ENCODE measurements at regions not wholly inside any gene's neighbourhood (a gene's known extent, or its start where the extent isn't known, plus 50 kb on each side); places are given as distances from the start of the nearest gene placed in this dataset.

DNA sequence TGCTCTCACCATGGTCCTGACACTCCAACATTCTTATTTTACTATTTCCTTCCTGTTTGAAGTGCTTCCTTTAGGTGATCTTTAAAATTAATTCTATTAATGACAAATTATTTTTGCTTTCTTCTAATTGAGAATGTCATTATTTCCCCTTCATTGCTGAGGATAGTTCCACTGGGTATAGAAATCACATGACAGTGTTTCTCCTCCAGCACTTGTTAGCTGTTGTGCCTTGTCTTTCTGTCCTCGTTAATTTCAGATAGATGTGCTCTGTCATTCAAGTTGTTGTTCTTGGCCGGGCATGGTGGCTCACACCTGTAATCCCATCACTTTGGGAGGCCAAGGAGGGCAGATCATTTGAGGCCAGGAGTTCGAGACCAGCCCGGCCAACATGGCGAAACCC is 321.0 kb upstream of the RAB6C start:
- FAIRE-seq: no peak
- DNase-seq (ENCODE audit: low spot score): no peak

DNA sequence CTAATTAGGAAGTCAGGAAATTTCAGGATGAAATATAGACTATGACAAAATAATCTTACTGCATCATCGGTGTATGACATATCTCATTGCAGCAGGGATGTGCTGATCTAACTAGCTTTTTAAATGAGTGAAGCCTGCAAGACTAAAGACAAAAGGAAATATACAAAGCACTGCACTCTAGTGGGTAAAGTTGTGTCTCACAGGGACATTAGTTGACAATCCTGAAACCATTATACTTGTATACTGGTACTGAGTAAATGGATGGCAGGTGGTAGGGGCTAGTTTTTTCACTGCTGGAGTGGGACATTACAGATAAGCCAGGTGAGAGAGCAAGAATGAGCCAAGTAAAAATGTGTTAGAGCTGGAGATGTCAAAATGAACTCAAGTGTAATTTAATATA is 317.5 kb upstream of the RAB6C start:
- DNase-seq (ENCODE audit: low spot score) (no peak), FAIRE-seq (no peak)

DNA sequence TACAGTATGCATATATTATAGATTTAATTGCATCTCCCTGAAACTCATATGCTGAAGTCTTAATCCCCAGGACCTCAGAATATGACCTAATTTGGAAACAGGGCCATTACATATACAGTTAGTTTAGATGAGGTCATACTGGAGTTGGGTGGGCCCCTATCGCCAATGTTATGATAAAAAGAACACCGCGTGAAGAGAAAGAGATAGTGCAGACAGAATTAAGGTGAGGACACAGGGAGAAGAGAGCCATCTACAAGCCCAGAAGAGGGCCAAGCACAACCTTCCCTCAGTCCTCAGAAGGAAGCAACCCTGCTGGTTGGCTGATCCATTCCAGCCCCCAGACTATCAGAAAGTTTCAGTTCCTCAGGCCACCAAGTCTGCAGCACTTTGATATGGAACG is 311.9 kb upstream of the RAB6C start:
- FAIRE-seq (no peak), DNase-seq (ENCODE audit: low spot score) (no peak)

DNA sequence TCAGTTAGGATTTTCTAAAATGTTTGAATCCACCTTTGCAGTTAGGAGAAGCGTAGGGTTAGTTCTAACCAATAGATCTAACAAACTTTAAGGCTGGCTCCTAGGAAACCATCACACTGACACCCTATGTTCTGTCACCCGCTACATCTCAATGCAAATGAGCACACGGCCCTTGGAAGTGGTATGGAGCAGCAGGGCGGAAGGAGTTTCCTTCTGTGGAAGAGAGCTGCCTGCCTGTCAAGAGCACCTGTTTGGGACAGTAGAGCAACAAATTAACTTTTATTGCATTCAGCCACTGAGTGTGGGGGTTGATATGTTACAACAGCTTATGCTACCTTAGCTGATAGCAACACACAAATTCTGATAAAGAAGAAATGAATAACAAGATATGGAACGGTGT is 306.9 kb upstream of the RAB6C start:
- no peak for FAIRE-seq
- no peak for DNase-seq (ENCODE audit: low spot score)

DNA sequence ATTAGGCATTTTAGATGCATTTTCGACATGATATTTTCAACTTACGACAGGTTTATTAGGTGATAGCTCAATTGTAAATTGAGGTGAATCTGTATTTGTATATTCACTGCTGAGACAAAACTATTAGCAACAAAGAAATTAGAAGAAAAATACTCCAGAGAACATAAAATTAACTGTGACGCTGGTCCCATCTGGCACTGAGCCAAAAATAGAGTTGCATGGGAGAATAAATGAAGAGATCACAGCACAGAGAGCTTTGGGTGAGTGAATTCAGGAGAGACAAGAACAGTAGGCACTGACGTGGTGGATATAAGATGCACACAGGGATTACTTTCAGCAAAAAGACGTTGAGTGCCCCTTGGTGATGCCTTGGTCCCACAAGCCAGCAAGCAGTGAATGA is 306.2 kb upstream of the RAB6C start:
- FAIRE-seq (no peak), DNase-seq (ENCODE audit: low spot score) (no peak)

DNA sequence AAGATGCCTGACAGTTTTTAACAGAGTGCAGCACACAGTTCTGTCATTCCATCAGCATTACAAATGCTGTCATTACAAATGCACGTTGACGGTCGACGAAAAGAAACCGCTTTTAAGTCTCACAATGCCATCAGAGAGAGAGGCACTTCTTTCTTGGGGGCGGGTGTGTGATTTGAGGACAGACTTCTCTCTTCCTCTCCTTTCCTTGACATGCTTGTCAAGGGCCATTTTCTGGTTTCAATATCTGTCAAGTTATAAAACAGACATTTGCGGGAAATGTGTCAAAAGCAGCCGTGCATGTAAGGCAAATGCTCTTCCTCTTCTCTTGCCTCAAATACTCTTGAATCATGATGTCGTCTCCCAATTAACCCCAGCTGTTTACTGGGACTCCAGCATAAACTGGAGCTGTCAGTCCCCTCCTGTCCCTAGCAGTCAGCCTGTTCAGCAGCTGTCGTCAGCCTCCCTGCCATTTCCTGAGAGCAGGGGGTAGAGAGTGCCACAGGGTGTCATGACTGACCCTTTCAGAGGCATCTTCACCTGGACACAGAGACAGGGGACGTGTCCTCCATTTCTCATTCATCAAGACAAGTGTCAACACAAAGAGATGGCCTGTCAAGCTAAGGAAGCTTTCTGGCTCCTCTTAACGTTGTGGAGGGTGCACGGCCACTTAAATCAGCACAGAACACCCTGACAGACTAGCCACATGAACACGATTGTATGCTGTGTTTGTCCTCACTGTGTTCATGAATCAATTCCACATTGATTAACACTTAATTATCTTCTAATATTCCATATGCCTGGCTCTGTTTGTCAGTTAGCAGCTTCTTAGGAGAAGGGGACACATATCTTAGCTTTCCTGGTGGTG is 305.4 kb upstream of the RAB6C start:
- DNase-seq (ENCODE audit: low spot score): no peak
- FAIRE-seq: no peak

DNA sequence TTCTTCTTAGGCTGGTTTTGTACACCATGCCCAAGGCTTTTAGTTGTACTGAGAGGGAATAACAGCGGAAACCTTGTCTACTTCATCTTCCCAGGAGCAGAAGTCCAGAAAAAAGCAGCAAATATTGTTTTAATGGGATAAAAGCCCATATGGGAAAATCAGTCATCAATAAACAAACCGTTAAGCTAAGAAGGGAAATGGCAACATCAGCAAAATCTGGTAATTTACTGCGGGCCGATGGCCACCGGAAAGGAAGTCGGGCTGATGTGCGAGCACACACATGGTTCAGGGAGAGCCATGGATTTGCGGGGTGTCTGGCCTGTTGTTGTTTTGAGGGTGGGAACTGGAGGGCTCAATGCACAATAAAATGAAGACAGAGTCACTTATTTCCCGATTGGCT is 300.7 kb upstream of the RAB6C start:
- FAIRE-seq (no peak), DNase-seq (ENCODE audit: low spot score) (no peak)

DNA sequence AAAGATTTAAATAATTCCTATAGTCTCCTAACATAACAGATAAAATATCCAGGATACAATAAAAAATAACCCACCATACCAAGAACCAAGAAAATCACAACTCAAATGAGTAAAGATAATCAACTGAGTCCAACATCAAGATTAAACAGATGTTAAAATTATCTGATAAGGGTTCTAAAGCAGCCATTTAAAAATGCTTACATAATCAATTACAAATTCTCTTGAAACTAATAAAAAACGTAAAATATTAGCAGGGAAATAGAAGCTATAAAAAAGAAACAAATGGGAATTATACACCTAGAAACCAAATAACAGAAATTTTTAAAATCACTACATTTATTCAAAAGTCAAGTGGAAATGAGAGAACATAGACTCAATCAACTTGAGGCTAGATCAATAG is 297.7 kb upstream of the RAB6C start:
- DNase-seq (ENCODE audit: low spot score) (no peak), FAIRE-seq (no peak)

DNA sequence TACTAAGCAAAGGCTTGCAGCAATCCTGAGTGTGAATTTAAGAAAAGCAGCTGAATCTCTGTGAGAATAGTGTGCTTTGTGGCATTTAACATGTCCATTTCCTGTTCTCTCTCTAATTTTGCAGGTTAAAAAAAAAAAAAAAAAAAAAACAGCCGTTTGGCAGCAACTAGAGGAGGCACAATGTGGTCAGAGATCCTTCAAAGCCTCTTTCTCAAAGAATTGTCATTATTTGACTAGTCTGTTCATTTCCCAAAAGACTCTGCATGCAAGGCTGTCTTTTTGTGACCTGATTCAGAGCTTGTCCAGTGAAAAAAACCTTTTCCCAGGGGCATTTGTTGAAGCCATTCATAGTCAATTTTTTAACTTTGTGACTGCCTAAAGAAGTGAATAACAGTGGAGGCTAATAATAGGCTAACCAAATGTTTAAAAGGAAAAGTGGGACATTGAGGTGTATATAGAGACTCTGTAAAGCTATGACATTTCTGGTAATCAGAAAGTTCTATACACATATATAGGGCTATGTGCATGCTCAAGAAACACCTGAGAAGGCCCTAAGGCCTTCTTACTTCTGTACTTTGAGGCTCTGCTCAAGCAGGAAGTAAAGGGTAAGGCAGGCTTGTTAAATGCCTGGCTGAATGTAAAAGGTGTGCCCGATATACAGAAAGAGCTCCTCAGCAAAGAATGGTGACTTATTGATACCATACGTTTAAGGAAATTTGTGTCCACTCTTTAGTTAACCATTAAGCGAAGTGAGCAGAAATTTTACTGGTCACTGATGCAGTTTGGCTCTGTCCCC is 289.6 kb upstream of the RAB6C start:
- FAIRE-seq (no peak), DNase-seq (ENCODE audit: low spot score) (no peak)

DNA sequence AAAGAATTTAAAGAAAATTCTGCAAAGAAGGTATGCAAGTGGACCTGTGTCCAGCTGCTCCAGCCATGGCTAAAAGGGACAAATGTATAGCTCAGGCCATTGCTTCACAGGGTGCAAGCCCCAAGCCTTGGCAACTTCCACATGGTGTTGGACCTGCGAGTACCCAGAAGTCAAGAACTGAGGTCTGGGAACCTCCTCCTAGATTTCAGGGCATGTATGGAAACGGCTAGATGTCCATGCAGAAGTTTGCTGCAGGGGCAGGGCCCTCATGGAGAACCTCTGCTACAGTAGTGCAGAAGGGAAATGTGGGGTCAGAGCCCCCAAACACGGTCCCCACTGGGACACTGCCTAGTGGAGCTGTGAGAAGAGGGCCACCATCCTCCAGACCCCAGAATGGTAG is 284.0 kb upstream of the RAB6C start:
- no peak for DNase-seq (ENCODE audit: low spot score)
- no peak for FAIRE-seq

DNA sequence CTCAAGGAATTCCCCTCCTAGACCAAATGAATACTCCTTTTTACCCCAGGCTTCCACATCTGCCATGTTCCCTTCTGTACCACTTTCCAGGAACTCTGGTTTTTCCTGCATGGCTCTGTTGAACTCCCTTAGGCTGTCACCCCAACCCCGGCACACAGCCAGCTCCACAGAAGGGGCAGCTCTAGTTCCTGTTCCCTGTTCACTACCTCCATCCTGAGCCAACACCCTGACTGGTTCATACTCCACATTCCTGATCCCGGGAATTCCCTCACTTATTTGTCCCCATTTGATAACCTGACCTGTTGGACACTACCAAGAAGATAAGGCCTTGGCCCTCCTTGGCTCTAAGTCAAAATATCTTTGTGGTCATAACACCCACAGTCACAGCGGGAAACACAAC is 280.9 kb upstream of the RAB6C start:
- DNase-seq (ENCODE audit: low spot score) (no peak), FAIRE-seq (no peak)

DNA sequence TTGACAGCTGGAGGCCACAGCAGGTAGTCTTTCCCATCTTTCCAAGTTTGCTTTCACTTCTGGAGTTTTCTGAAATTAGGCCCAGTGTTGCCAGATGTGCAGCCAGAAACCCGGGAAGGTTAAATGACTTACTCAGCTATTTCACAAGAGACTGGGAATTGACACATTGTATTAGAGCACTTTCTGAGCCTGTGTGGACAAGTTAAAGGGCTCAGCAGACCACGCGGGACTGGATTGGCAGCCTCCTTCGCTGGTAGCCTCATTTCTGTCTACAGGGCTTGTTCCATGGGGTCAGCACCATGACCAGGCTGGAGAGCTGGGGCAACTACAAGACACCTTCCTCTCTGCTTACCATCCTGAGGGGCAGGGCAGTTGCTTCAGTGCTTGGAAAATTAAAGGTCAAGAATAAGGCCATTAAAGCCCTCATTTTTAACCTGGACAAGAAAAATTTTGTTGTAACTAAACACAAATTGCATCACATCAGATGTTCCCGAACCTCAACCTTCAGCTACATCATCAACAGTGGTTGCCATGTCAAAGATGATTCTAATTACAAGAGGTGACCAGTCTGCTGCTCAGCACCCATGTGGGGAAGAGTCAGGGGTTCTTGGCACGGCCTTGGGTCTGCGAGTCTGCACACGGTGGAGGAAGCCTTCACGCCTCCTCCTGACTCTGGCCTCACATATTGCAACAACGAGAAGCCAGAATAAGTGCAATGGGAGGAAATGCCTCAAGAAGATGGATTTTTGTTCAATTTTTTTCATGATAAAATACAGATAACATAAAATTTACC is 279.5 kb upstream of the RAB6C start:
- FAIRE-seq: no peak
- no peak for DNase-seq (ENCODE audit: low spot score)

DNA sequence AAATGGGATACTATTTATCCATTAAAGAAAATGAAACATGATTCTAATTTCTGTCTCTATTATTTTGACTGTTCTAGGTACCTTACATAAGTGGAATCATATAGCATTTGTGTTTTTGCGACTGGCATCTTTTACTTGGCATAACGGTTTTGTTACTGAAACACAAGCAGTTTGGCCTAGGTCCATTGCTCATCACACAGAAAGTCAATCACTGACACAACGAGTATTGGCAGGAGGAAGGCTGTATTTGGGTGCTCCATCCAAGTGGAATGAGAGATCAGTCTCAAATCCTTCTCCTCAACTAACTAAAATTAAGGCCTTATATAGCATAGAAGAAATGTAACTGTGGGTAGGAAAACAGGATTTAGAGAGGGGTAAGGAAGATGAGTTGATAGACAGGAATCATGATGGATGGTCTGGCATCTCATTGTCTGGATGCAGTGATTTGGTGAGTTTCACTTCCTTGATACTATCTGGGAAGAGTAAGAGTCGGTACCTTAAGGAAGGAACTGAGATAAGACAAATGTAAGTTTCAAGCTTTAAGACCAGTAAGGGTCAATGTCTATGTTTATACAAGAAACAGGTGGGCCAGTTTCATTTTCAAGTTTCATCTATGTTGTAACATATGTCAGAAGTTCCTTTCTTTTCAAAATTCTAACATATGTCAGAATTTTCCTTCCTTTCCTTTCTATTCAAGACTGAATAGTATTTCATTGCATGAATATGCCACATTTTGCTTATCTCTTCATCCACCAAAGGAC is 276.9 kb upstream of the RAB6C start:
- DNase-seq (ENCODE audit: low spot score) (no peak), FAIRE-seq (no peak)

DNA sequence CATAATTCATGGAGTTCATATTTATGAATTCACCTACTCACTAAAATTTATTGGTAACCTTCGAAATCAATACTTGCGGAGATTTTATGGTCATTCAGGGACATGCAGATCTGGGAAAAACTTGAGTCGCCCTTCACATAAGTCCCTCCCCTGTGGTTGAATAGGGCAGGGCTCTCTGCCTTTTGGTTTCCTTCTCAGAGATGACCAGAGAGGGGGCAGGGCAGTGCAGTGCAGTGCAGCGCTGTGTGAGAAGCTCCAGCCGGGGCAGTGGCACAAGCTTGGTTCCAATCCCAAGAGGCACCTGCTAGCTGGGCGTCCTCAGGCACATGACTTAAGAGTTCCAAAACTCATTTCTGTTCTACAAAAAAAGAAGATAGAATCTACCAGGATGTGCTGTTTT is 274.4 kb upstream of the RAB6C start:
- FAIRE-seq (no peak), DNase-seq (ENCODE audit: low spot score) (no peak)

DNA sequence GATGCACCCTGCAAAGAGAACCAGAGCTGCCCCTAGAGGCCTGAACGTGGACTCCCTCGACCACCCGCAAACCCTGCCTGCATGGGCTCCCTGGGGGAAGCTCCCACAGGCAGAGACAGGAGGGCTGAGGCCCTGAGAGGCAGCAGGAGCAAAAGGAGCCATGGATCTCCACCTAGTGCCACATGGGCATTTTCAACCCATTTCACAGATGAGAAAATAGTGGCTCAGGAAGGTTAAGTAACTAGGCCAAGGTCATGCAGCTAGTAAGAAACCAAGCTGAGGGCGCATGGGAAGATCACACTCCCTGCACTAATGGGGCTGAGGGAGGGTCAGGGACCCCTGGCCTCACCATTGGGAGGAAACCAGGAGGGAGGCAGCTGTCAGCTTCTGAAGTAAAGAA is 271.7 kb upstream of the RAB6C start:
- DNase-seq (ENCODE audit: low spot score) (no peak), FAIRE-seq (no peak)

DNA sequence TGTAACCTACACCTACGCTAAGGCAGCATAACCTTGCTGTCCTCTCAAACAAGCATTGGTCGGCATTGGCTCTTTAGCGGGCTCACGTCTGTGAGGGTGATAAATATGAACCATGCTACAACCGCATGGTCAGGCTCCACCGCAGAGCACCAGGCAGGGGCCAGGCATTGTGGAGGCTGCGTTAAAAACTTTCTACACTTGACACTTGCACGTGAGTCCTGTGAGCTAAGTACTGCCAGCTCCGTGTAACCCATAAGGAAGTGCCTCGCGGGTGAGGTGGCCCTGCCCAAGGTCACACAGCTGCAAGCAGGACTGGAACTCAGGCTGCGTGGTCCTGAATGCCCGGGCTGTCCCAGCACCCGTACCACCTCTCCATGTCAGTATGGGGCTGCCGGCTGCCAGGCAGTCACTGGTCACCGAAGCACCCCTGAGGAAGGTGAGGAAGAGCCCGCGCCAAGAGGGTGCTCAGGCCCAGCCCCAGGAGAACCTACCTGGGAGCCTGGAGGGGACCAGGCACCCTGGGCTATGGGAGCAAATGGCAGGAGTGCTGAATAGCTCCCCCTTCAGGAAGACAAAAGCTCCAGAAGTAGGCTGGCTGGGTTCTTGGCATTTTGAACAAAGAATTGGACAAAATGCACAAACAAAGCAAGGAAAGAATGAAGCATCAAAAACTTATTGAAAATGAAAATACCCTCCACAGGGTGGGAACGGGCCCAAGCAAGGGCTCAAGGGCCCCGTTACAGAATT is 271.1 kb upstream of the RAB6C start:
- FAIRE-seq (no peak), DNase-seq (ENCODE audit: low spot score) (no peak)

DNA sequence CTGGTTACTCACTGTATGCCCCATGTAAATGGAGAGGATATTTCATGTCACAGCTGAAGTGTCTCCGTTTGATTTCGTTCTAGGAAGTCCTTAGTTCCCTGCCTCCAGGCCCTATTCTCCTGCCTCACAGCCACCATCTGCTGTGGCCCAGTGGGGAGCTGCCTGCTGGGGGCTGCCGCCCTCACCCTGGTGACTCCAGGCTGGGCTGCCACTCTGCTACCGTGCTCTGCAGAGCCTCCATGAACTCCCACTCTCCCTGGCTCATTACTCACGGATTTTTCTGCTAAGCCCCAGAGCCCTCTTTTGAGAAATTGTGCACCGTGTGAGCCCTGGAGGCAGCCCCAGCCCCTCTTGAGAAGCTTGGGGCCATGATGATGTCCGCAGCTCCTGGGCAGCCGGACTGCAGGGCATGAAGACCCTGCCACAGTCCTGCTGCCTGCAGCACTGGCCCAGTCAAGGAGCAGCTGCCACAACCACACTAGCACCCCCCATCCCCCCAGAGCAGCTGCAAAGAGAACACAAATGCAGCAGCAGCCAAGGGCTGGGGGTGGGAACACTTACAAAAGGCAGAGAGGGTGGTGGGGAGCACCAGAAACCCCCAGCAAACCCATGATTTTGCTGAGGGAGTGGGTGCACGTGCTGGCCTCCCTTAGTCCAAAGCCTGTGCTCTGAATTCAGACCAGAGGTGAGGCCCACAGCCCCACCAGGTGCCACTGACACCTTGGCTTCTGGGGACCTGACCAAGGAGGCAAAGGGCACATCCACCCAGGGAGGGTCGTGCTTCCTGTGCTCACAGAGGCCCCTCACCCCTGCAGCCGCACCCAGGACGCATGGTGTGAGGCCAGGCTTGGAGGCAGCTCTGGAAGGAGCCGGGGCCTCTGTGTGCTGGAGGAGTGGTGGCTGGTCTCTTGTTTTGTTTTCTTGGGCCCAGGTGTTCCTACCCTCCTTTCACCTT is 270.2 kb upstream of the RAB6C start:
- FAIRE-seq (no peak), DNase-seq (ENCODE audit: low spot score) (no peak)

DNA sequence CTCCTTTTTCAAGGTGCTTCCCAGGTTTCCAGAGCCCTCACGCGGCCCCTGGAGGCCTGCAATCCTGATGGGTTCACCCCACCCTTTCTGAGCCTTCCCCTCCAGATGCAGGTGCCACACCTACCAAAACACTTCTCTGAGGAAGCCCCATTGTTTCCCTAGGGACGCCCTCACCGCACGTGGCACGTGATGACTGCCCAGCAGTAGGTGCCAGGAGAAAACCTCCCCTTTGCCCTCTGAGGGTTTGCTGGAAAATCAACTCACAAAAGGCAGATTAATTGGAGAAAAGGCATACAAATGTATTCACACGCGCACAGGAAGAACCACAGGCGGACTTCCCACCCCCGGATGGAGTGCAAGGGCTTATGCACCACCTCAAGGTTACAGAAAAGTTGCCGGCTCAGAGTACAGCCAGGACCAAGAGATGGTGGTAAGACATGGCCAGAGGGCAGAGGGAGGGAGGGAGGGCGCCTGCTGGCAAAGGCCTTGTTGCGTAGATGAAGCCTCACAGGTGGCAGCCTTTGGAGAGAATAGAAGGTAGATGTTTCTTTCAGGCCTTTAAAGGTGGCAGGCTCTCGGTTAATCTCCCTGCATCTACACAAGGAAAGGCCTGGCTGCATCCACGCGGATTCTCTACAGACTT is 269.4 kb upstream of the RAB6C start:
- no peak for FAIRE-seq

More for the DNA sequence above, 269.4 kb upstream of the RAB6C start:
- DNase-seq (ENCODE audit: low spot score): no peak

All from RCC 7860 (cell line).